ENCODE measurements at regions not wholly inside any gene's neighbourhood (a gene's known extent, or its start where the extent isn't known, plus 50 kb on each side); places are given as distances from the start of the nearest gene placed in this dataset.

DNA sequence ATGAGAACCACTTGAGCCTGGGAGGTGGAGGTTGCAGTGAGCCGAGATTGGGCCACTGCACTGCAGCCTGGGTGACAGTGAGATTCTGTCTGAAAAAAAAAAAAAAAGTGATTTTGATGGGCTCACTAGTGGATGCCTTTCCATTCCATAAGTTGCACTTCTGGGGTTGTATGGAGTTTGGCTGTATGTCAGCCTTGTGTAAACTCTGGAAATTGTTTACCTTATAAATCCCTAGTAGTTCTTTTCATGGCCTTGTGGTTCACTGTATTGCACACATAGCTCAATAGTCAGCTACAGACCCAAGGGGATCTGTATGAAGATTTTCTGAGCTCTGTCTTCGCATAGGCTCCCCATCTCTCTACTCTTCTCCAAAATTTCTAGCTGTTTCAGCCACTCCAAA is 131.9 kb downstream of the SOX11 start:
- no peaks in the 10 kb centered on the region for H3K36me3 ChIP-seq
- intact Hi-C loops (cut with DNase I; ENCODE audit: low total_unique reads), result no loop called here
- TF ChIP-seq, protein P1, sequence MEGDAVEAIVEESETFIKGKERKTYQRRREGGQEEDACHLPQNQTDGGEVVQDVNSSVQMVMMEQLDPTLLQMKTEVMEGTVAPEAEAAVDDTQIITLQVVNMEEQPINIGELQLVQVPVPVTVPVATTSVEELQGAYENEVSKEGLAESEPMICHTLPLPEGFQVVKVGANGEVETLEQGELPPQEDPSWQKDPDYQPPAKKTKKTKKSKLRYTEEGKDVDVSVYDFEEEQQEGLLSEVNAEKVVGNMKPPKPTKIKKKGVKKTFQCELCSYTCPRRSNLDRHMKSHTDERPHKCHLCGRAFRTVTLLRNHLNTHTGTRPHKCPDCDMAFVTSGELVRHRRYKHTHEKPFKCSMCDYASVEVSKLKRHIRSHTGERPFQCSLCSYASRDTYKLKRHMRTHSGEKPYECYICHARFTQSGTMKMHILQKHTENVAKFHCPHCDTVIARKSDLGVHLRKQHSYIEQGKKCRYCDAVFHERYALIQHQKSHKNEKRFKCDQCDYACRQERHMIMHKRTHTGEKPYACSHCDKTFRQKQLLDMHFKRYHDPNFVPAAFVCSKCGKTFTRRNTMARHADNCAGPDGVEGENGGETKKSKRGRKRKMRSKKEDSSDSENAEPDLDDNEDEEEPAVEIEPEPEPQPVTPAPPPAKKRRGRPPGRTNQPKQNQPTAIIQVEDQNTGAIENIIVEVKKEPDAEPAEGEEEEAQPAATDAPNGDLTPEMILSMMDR (IDR thresholded peaks at IDR 0.05 in 8 of 11, conservative IDR thresholded peaks at IDR 0.05 in 3 of 11), result no peak
- TF ChIP-seq POLR2AphosphoS5 (IDR thresholded peaks at IDR 0.05) (no peak), POLR2A (IDR thresholded peaks at IDR 0.05) (no peak)
- peaks cover 0 to 12% (median 4%) of the 10 kb centered on the region in 8 donors for H3K9me3 ChIP-seq
- H3K27me3 ChIP-seq (replicated peaks in 1 of 7), result no peaks in the 10 kb centered on the region
- H3K27ac ChIP-seq, result no peak overlapping the region
- no peaks in the 10 kb centered on the region for H3K4me1 ChIP-seq
- DNase-seq, result no peak
- 79 to 92% (median 89%) methylated on average over 2 of the region's 2 CpGs for WGBS, 5 donors
- H3K4me3 ChIP-seq, result no peak overlapping the region

GRCh38 chr2:5825686-5826085 is 133.5 kb downstream of the SOX11 start:
- WGBS, 5 donors, result 86 to 100% (median 100%) methylated on average over 1 of the region's 1 CpG
- no peak overlapping the region for H3K4me3 ChIP-seq
- H3K9me3 ChIP-seq, result peaks cover 0 to 12% (median 4%) of the 10 kb centered on the region in 8 donors

GRCh38 chr2:5826979-5827655 is 134.9 kb downstream of the SOX11 start:
- TF ChIP-seq POLR2A (IDR thresholded peaks at IDR 0.05) (no peak), POLR2AphosphoS5 (IDR thresholded peaks at IDR 0.05) (no peak)
- TF ChIP-seq, protein P1 (IDR thresholded peaks at IDR 0.05 in 8 of 11, conservative IDR thresholded peaks at IDR 0.05 in 3 of 11), result no peak
- Histone ChIP-seq H3K4me3 (no peak overlapping the region), H3K27ac (no peak overlapping the region), H3K27me3 (replicated peaks in 1 of 7) (no peaks in the 10 kb centered on the region), H3K4me1 (no peaks in the 10 kb centered on the region), H3K36me3 (no peaks in the 10 kb centered on the region), H3K9me3 (peaks cover 0 to 12% (median 4%) of the 10 kb centered on the region in 8 donors)
- intact Hi-C loops (cut with DNase I; ENCODE audit: low total_unique reads), result no loop called here
- 66 to 82% (median 73%) methylated on average over 5 of the region's 5 CpGs for WGBS, 5 donors
- no peak for DNase-seq

More at GRCh38 chr2:5825686-5826085, 133.5 kb downstream of the SOX11 start:
- H3K27me3 ChIP-seq (replicated peaks in 1 of 7), result no peaks in the 10 kb centered on the region
- H3K36me3 ChIP-seq, result no peaks in the 10 kb centered on the region
- H3K4me1 ChIP-seq, result no peaks in the 10 kb centered on the region
- DNase-seq, result no peak
- H3K27ac ChIP-seq, result no peak overlapping the region
- no peak for TF ChIP-seq POLR2AphosphoS5 (IDR thresholded peaks at IDR 0.05)
- TF ChIP-seq, protein P1 (IDR thresholded peaks at IDR 0.05 in 8 of 11, conservative IDR thresholded peaks at IDR 0.05 in 3 of 11), result no peak
- TF ChIP-seq POLR2A (IDR thresholded peaks at IDR 0.05), result no peak
- intact Hi-C loops (cut with DNase I; ENCODE audit: low total_unique reads), result no loop called here

- no peaks in the 10 kb centered on the region for H3K27me3 ChIP-seq (replicated peaks in 1 of 7)
- no peak for DNase-seq
- WGBS, 5 donors, result 51 to 60% (median 57%) methylated on average over 4 of the region's 4 CpGs
- intact Hi-C loops (cut with DNase I; ENCODE audit: low total_unique reads), result no loop called here
- H3K4me3 ChIP-seq, result no peak overlapping the region
- H3K36me3 ChIP-seq, result no peaks in the 10 kb centered on the region
- TF ChIP-seq, protein P1 (IDR thresholded peaks at IDR 0.05 in 8 of 11, conservative IDR thresholded peaks at IDR 0.05 in 3 of 11), result no peak
- TF ChIP-seq POLR2AphosphoS5 (IDR thresholded peaks at IDR 0.05) (no peak), POLR2A (IDR thresholded peaks at IDR 0.05) (no peak)
- H3K27ac ChIP-seq, result no peak overlapping the region
- H3K9me3 ChIP-seq, result no peaks in the 10 kb centered on the region
- H3K4me1 ChIP-seq, result no peaks in the 10 kb centered on the region
Measured at GRCh38 chr2:5834501-5834900, 142.3 kb downstream of the SOX11 start.

All from spleen (tissue), 11 donors.